ENCODE measurements at regions not wholly inside any gene's neighbourhood (a gene's known extent, or its start where the extent isn't known, plus 50 kb on each side); places are given as distances from the start of the nearest gene placed in this dataset.

- DNase-seq (ENCODE audit: insufficient read length, low spot score) (no peak), FAIRE-seq (no peak)
These were observed 965.8 kb downstream of the PLA2G4A start for GRCh38 chr1:187794561-187794960.

GRCh38 chr1:187809549-187809948, 980.8 kb downstream of the PLA2G4A start:
- peak; percentile 44 for FAIRE-seq
- TF ChIP-seq CTCF (IDR thresholded peaks at IDR 0.05; ENCODE audit: insufficient read depth, missing control alignments): no peak
- no peak for DNase-seq (ENCODE audit: insufficient read length, low spot score)

More at GRCh38 chr1:187794561-187794960, 965.8 kb downstream of the PLA2G4A start:
- TF ChIP-seq CTCF (IDR thresholded peaks at IDR 0.05; ENCODE audit: insufficient read depth, missing control alignments): no peak

GRCh38 chr1:187816646-187817045, 987.9 kb downstream of the PLA2G4A start:
- DNase-seq (ENCODE audit: insufficient read length, low spot score) (no peak), FAIRE-seq (peak; percentile 64)
- no peak for TF ChIP-seq CTCF (IDR thresholded peaks at IDR 0.05; ENCODE audit: insufficient read depth, missing control alignments)

GRCh38 chr1:187817782-187818181, 989.0 kb downstream of the PLA2G4A start:
- FAIRE-seq (no peak), DNase-seq (ENCODE audit: insufficient read length, low spot score) (no peak)

GRCh38 chr1:187819086-187819485, 990.3 kb downstream of the PLA2G4A start:
- no peak for TF ChIP-seq CTCF (IDR thresholded peaks at IDR 0.05; ENCODE audit: insufficient read depth, missing control alignments)

More at GRCh38 chr1:187817782-187818181, 989.0 kb downstream of the PLA2G4A start:
- no peak for TF ChIP-seq CTCF (IDR thresholded peaks at IDR 0.05; ENCODE audit: insufficient read depth, missing control alignments)

GRCh38 chr1:187836557-187836956, 1007.8 kb downstream of the PLA2G4A start:
- no peak for TF ChIP-seq CTCF (IDR thresholded peaks at IDR 0.05; ENCODE audit: insufficient read depth, missing control alignments)
- no peak for FAIRE-seq
- DNase-seq (ENCODE audit: insufficient read length, low spot score): no peak

More at GRCh38 chr1:187819086-187819485, 990.3 kb downstream of the PLA2G4A start:
- FAIRE-seq (no peak), DNase-seq (ENCODE audit: insufficient read length, low spot score) (no peak)

GRCh38 chr1:187837787-187838186, 1009.0 kb downstream of the PLA2G4A start:
- TF ChIP-seq CTCF (IDR thresholded peaks at IDR 0.05; ENCODE audit: insufficient read depth, missing control alignments): no peak
- FAIRE-seq: no peak
- DNase-seq (ENCODE audit: insufficient read length, low spot score): no peak

Measured in D721Med (cell line).